H9 (cell line): ENCODE measurements at regions not wholly inside any gene's neighbourhood (a gene's known extent, or its start where the extent isn't known, plus 50 kb on each side); places are given as distances from the start of the nearest gene placed in this dataset.

Source experiments
- DNase-seq: peaks from one replicate; pipeline ENCODE4 v3.0.0-alpha.2; 2017
- H2AFZ ChIP-seq: one replicate; pipeline ENCODE4 v1.6.1; 2013; ENCODE audit warnings: mild to moderate bottlenecking, low read length, control low read depth, moderate library complexity
- H2AK5ac ChIP-seq: 2 replicates; pipeline ENCODE4 v1.6.1; 2013; ENCODE audit warnings: low read length, control low read depth, mixed read lengths; ENCODE audit not compliant: insufficient read length
- H2BK120ac ChIP-seq: one replicate; pipeline ENCODE4 v1.6.1; 2013; ENCODE audit warnings: low read depth, mild to moderate bottlenecking, low read length, control low read depth, inconsistent platforms; ENCODE audit not compliant: poor library complexity, severe bottlenecking
- H2BK12ac ChIP-seq: 2 replicates; pipeline ENCODE4 v1.6.1; 2013; ENCODE audit warnings: low read length, control low read depth, mixed read lengths, low read depth; ENCODE audit not compliant: insufficient read length
- H2BK15ac ChIP-seq: 2 replicates; pipeline ENCODE4 v1.6.1; 2013; ENCODE audit warnings: low read depth, low read length, control low read depth
- H2BK20ac ChIP-seq: one replicate; pipeline ENCODE4 v1.6.1; 2013; ENCODE audit warnings: low read depth, mild to moderate bottlenecking, low read length, control low read depth, inconsistent platforms; ENCODE audit not compliant: poor library complexity, severe bottlenecking
- H2BK5ac ChIP-seq: 2 replicates; pipeline ENCODE4 v1.6.1; 2013; ENCODE audit warnings: low read length, control low read depth, mixed read lengths; ENCODE audit not compliant: insufficient read length
- H3K14ac ChIP-seq: 2 replicates; pipeline ENCODE4 v1.6.1; 2013; ENCODE audit warnings: low read length, control low read depth; ENCODE audit not compliant: insufficient read depth
- H3K18ac ChIP-seq: 2 replicates; pipeline ENCODE4 v1.6.1; 2013; ENCODE audit warnings: low read depth, mild to moderate bottlenecking, mixed read lengths, low read length, control low read depth; ENCODE audit not compliant: insufficient read length
- H3K23ac ChIP-seq: 2 replicates; pipeline ENCODE4 v1.6.1; 2013; ENCODE audit warnings: low read length, control low read depth, mixed read lengths, low read depth; ENCODE audit not compliant: insufficient read length
- H3K23me2 ChIP-seq: 2 replicates; pipeline ENCODE4 v1.6.1; 2013; ENCODE audit warnings: low read depth, mild to moderate bottlenecking, mixed read lengths, low read length, control low read depth; ENCODE audit not compliant: insufficient read length, poor library complexity, severe bottlenecking
- H3K27ac ChIP-seq: 2 replicates; pipeline ENCODE4 v1.5.1; 2013; ENCODE audit warnings: low read length, control low read depth, mixed read lengths, low read depth; ENCODE audit not compliant: insufficient read length
- H3K27me3 ChIP-seq: 2 replicates; pipeline ENCODE4 v1.6.1; 2013; ENCODE audit warnings: low read length, control low read depth, inconsistent platforms; ENCODE audit not compliant: insufficient read depth
- H3K4ac ChIP-seq: 2 replicates; pipeline ENCODE4 v1.6.1; 2013; ENCODE audit warnings: low read depth, mild to moderate bottlenecking, control low read depth, inconsistent platforms, low read length, moderate library complexity
- H3K4me1 ChIP-seq: 2 replicates; pipeline ENCODE4 v1.6.1; 2013; ENCODE audit warnings: low read length, control low read depth, inconsistent platforms; ENCODE audit not compliant: insufficient read depth
- H3K4me2 ChIP-seq: 2 replicates; pipeline ENCODE4 v1.6.1; 2013; ENCODE audit warnings: low read length, control low read depth, mixed read lengths; ENCODE audit not compliant: insufficient read length, insufficient read depth
- H3K56ac ChIP-seq: 2 replicates; pipeline ENCODE4 v1.6.1; 2013; ENCODE audit warnings: low read depth, mild to moderate bottlenecking, mixed read lengths, low read length, control low read depth; ENCODE audit not compliant: insufficient read length
- H3K79me1 ChIP-seq: 2 replicates; pipeline ENCODE4 v1.6.1; 2013; ENCODE audit warnings: low read depth, mild to moderate bottlenecking, moderate library complexity, low read length, control low read depth, inconsistent platforms; ENCODE audit not compliant: insufficient read depth, poor library complexity, severe bottlenecking
- H3K79me2 ChIP-seq: 2 replicates; pipeline ENCODE4 v1.6.1; 2013; ENCODE audit warnings: low read length, control low read depth, inconsistent platforms; ENCODE audit not compliant: insufficient read depth
- H3K9ac ChIP-seq: 2 replicates; pipeline ENCODE4 v1.6.1; 2013; ENCODE audit warnings: low read length, control low read depth, mixed read lengths; ENCODE audit not compliant: insufficient read length; ENCODE audit errors: extremely low read depth
- H3K9me3 ChIP-seq: one replicate; pipeline ENCODE4 v1.6.1; 2013; ENCODE audit warnings: low read depth, low read length, inconsistent platforms; ENCODE audit not compliant: control insufficient read depth
- H3T11ph ChIP-seq: one replicate; pipeline ENCODE4 v1.6.1; 2013; ENCODE audit warnings: mild to moderate bottlenecking, low read length, control low read depth, inconsistent platforms
- H4K20me1 ChIP-seq: one replicate; pipeline ENCODE4 v1.6.1; 2013; ENCODE audit not compliant: control insufficient read depth, insufficient read length, insufficient read depth
- H4K5ac ChIP-seq: 2 replicates; pipeline ENCODE4 v1.6.1; 2013; ENCODE audit warnings: low read depth, mild to moderate bottlenecking, mixed read lengths, low read length, control low read depth; ENCODE audit not compliant: insufficient read length
- H4K8ac ChIP-seq: replicated peaks from 2 replicates; pipeline ENCODE4 v1.6.1; 2013; ENCODE audit warnings: low read length, control low read depth, mixed read lengths, low read depth; ENCODE audit not compliant: insufficient read length
- H4K91ac ChIP-seq: 2 replicates; pipeline ENCODE4 v1.6.1; 2013; ENCODE audit warnings: low read depth, mild to moderate bottlenecking, moderate library complexity, mixed read lengths, low read length, control low read depth; ENCODE audit not compliant: insufficient read length
- H3K27ac Mint-ChIP-seq, 3 experiments: 2 replicates in 2 of 3; 3 replicates in 1 of 3; pipeline ENCODE4 v1.8.0; 2020 to 2021; ENCODE audit warnings: mixed read lengths in 3 of 3, mild to moderate bottlenecking in 1 of 3, moderate library complexity in 1 of 3
- H3K27me3 Mint-ChIP-seq: 2 replicates; pipeline ENCODE4 v1.8.0; 2021; ENCODE audit warnings: low read depth, mild to moderate bottlenecking, moderate library complexity, mixed read lengths
- H3K36me3 Mint-ChIP-seq, 3 experiments: 2 replicates in 2 of 3; 3 replicates in 1 of 3; pipeline ENCODE4 v1.8.0; 2020 to 2021; ENCODE audit warnings: low read depth in 3 of 3, mixed read lengths in 3 of 3; ENCODE audit not compliant: insufficient read depth in 1 of 3
- H3K4me1 Mint-ChIP-seq, 2 experiments: 2 replicates each; pipeline ENCODE4 v1.8.0; 2020; ENCODE audit warnings: mixed read lengths in 2 of 2
- H3K4me3 Mint-ChIP-seq, 2 experiments: 2 replicates in 1 of 2; 3 replicates in 1 of 2; pipeline ENCODE4 v1.8.0; 2020 to 2021; ENCODE audit warnings: mild to moderate bottlenecking in 2 of 2, mixed read lengths in 2 of 2, moderate library complexity in 1 of 2
- H3K9me3 Mint-ChIP-seq, 2 experiments: 2 replicates in 1 of 2; 3 replicates in 1 of 2; pipeline ENCODE4 v1.8.0; 2020; ENCODE audit warnings: mild to moderate bottlenecking in 2 of 2, mixed read lengths in 2 of 2, moderate library complexity in 1 of 2
- CTCF ChIP-seq: fragments of 200-600 bp; sonication (generic); conservative IDR thresholded peaks from 3 replicates; pipeline ENCODE4 v1.8.0; 2021; ENCODE audit warnings: antibody characterized with exemption, mild to moderate bottlenecking
- WGBS: extraction: QIAGEN DNeasy Blood & Tissue Kit; methylation state at CpG from one replicate; pipeline ENCODE4 v1.1.7; 2013; ENCODE audit warnings: missing lambda C conversion rate, low lambda C conversion rate, mixed read lengths; ENCODE audit not compliant: insufficient read length; ENCODE audit errors: extremely low coverage; 5-methylcytosine and 5-hydroxymethylcytosine counted together

- Histone ChIP-seq H3K27me3 (no peaks in the 10 kb centered on the region), H3K79me2 (no peaks in the 10 kb centered on the region), H4K8ac (no peak overlapping the region), H4K5ac (no peak overlapping the region), H4K91ac (no peak overlapping the region), H3K27ac (no peak overlapping the region), H2AK5ac (no peak overlapping the region), H4K20me1 (no peaks in the 10 kb centered on the region), H3K23me2 (no peaks in the 10 kb centered on the region), H3T11ph (no peak overlapping the region), H2BK5ac (no peak overlapping the region), H2BK15ac (no peak overlapping the region), H3K9me3 (no peaks in the 10 kb centered on the region), H3K4ac (no peak overlapping the region), H3K18ac (no peak overlapping the region), H2BK120ac (no peak overlapping the region), H3K79me1 (no peaks in the 10 kb centered on the region), H3K14ac (no peak overlapping the region), H3K9ac (no peak overlapping the region), H3K56ac (no peak overlapping the region), H2BK20ac (no peak overlapping the region), H3K4me2 (no peak overlapping the region), H2BK12ac (no peak overlapping the region), H3K4me1 (no peaks in the 10 kb centered on the region), H2AFZ (no peak overlapping the region), H3K23ac (no peak overlapping the region)
- Mint-ChIP-seq H3K4me1 (no peaks in the 10 kb centered on the region), H3K4me3 (no peak overlapping the region), H3K27ac (no peak overlapping the region), H3K9me3 (peaks cover 4 to 7% of the 10 kb centered on the region in 2 experiments; a peak in 3 of 5 replicates), H3K27me3 (no peaks in the 10 kb centered on the region), H3K36me3 (peaks cover 0 to 5% (median 0%) of the 10 kb centered on the region in 3 experiments; a peak in 2 of 7 replicates)
- no peak for TF ChIP-seq CTCF
- DNase-seq: no peak
- WGBS: no CpG with 5 or more reads among the region's 2 CpGs
Observed at GRCh38 chr14:27958757-27959156, 807.8 kb upstream of the FOXG1 start.
